ENCODE measurements at regions not wholly inside any gene's neighbourhood (a gene's known extent, or its start where the extent isn't known, plus 50 kb on each side); places are given as distances from the start of the nearest gene placed in this dataset.

DNA sequence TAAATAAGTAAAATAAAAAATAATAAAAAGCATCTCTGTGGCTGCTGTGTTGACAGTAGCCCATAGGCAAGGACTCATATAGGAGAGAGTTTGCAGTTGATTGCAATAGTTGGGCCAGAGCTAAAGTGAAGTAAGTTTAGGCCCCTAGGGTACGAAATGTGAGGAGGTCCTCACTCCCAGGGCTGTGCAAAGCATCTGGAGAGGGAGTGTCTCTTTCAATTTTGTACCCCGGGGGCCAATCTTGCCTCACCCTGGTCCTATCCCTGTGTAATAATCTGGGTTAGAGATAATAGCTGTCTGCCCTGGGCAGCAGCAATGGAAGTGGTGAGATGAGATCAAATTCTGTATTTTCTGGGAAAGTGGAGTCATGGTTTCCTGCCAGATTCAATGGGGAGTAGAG, 365.7 kb downstream of the GATA3 start:
- H3K36me3 ChIP-seq, result no peaks in the 10 kb centered on the region
- H3K27me3 ChIP-seq (ENCODE audit: low read depth), result no peaks in the 10 kb centered on the region
- no peak overlapping the region for H3K27ac ChIP-seq
- no peaks in the 10 kb centered on the region for H3K9me3 ChIP-seq
- TF ChIP-seq, protein P1, sequence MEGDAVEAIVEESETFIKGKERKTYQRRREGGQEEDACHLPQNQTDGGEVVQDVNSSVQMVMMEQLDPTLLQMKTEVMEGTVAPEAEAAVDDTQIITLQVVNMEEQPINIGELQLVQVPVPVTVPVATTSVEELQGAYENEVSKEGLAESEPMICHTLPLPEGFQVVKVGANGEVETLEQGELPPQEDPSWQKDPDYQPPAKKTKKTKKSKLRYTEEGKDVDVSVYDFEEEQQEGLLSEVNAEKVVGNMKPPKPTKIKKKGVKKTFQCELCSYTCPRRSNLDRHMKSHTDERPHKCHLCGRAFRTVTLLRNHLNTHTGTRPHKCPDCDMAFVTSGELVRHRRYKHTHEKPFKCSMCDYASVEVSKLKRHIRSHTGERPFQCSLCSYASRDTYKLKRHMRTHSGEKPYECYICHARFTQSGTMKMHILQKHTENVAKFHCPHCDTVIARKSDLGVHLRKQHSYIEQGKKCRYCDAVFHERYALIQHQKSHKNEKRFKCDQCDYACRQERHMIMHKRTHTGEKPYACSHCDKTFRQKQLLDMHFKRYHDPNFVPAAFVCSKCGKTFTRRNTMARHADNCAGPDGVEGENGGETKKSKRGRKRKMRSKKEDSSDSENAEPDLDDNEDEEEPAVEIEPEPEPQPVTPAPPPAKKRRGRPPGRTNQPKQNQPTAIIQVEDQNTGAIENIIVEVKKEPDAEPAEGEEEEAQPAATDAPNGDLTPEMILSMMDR (IDR thresholded peaks at IDR 0.05), result no peak
- intact Hi-C loops (cut with DNase I), result no loop called here
- no peak for DNase-seq
- no peaks in the 10 kb centered on the region for H3K4me1 ChIP-seq
- no peak for ATAC-seq
- H3K4me3 ChIP-seq, result no peak overlapping the region

DNA sequence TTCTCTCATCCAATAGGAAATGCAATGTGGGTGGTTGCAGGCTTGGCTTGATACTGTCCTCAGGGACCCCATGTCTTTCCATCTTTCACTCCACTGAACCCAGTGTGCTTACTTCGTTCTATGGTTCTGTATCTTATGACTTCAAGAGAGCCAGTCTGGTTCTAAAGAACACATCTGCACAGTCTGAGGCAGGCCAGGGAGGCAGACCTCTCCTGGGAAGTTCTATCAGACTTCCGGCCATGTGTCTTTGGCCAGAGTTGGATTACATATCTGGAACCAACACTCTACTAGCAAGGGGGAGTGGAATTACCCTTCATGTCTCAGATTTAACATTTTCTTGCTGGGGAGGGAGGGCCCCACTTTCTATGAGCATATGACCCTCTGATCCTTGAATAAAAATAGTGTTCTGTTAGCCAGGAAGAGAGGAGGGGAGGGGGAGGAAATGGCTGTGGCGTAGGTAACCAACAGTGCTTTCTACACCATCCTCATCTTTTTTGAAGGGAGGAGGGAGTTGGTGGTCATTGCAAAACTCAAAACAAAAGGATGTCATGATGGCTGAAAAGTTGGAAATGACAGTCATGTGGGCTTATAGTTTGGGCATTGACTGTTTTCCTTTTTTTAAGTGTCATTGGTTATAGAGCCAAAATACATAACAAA, 370.2 kb downstream of the GATA3 start:
- ATAC-seq, result no peak
- intact Hi-C loops (cut with DNase I), result no loop called here
- H3K9me3 ChIP-seq, result no peaks in the 10 kb centered on the region

DNA sequence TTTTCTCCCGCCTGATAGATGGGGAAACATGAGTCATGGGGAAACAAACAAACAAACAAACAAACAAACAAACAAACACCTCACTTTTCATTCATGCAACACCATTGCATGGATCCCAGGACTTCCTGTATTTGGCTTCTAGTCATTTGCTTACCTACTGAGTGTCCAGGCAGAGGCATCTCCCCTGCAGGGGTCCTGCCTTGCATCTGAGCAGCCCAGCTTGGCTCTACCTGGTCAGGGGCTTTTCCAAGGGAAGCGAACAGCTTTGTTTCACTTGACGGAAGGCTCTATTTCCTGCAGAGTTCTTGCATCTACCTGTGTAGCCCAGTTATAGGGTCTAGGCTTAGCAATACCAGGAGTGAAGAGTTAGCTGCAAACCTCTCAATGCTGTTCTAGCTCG, 374.2 kb downstream of the GATA3 start:
- intact Hi-C loops (cut with DNase I), result no loop called here
- H3K4me1 ChIP-seq, result no peaks in the 10 kb centered on the region
- DNase-seq (no peak), ATAC-seq (no peak)
- no peaks in the 10 kb centered on the region for H3K9me3 ChIP-seq
- H3K36me3 ChIP-seq, result no peaks in the 10 kb centered on the region
- H3K4me3 ChIP-seq, result no peak overlapping the region
- no peaks in the 10 kb centered on the region for H3K27me3 ChIP-seq (ENCODE audit: low read depth)
- TF ChIP-seq, protein P1 (IDR thresholded peaks at IDR 0.05), result no peak
- no peak overlapping the region for H3K27ac ChIP-seq

More for the DNA sequence above, 370.2 kb downstream of the GATA3 start:
- H3K27ac ChIP-seq, result no peak overlapping the region
- H3K36me3 ChIP-seq, result no peaks in the 10 kb centered on the region
- H3K27me3 ChIP-seq (ENCODE audit: low read depth), result no peaks in the 10 kb centered on the region
- no peak for DNase-seq
- no peaks in the 10 kb centered on the region for H3K4me1 ChIP-seq
- no peak overlapping the region for H3K4me3 ChIP-seq
- TF ChIP-seq, protein P1 (IDR thresholded peaks at IDR 0.05), result no peak

DNA sequence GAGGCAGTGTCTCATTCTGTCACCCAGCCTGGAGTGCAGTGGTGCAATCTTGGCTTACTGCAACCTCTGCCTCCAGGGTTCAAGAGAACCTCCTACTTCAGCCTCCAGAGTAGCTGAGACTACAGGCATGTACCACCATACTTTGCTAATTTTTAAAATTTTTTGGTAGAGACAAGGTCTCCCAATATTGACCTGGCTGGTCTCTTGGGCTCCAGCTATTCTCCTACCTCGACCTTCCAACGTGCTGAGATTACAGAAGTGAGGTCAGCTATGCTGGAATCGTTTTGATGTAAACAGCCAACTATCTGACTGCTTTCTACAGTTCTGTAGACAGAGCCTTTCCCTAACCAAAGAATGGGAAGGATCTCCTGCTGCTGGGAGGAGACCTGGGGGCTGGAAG, 375.8 kb downstream of the GATA3 start:
- no peak overlapping the region for H3K4me3 ChIP-seq

DNA sequence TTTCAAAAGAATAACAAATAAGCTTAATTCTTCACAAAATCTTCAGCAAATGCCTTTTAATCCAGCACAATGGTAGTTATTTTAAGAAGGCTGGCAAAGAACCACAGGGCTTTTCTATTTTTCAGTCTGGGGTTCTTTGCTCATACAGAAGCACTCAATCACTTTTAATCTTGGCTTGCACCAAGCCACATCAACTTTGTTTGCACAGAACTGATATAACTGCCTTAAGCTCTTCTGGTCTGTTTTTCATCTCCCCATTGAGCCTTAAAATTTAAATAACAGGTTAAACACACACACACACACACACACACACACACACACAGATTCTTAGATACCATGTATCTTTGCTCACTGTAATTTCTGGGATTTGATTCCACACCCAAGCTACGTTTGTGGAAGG, 377.0 kb downstream of the GATA3 start:
- H3K27me3 ChIP-seq (ENCODE audit: low read depth), result no peaks in the 10 kb centered on the region
- no peaks in the 10 kb centered on the region for H3K4me1 ChIP-seq
- H3K9me3 ChIP-seq, result no peaks in the 10 kb centered on the region
- ATAC-seq (no peak), DNase-seq (no peak)
- H3K4me3 ChIP-seq, result no peak overlapping the region
- no peaks in the 10 kb centered on the region for H3K36me3 ChIP-seq
- no peak overlapping the region for H3K27ac ChIP-seq
- TF ChIP-seq, protein P1 (IDR thresholded peaks at IDR 0.05), result no peak
- intact Hi-C loops (cut with DNase I), result no loop called here

More for the DNA sequence above, 375.8 kb downstream of the GATA3 start:
- Histone ChIP-seq H3K27me3 (ENCODE audit: low read depth) (no peaks in the 10 kb centered on the region), H3K4me1 (no peaks in the 10 kb centered on the region), H3K27ac (no peak overlapping the region), H3K36me3 (no peaks in the 10 kb centered on the region), H3K9me3 (no peaks in the 10 kb centered on the region)
- DNase-seq, result no peak
- TF ChIP-seq, protein P1 (IDR thresholded peaks at IDR 0.05), result no peak
- intact Hi-C loops (cut with DNase I), result no loop called here
- no peak for ATAC-seq
